Caki2 (cell line): ENCODE measurements at regions not wholly inside any gene's neighbourhood (a gene's known extent, or its start where the extent isn't known, plus 50 kb on each side); places are given as distances from the start of the nearest gene placed in this dataset.
"Not testable (repeated sequence)": the region's sequence is repeated elsewhere in the genome, so short reads cannot be mapped to it uniquely, and the experiment has no call there.

Experiments
- DNase-seq: peaks from one replicate; pipeline ENCODE4 v3.0.0-alpha.2; 2015; ENCODE audit warnings: low read depth
- in situ Hi-C: cut with HindIII; loops from 2 replicates; pipeline ENCODE4 v1.10.0; 2016; ENCODE audit warnings: low sequenced_read_pairs, low pct_unique_long_range_greater_than_20kb, mixed read lengths

- DNase-seq = no peak
- in situ Hi-C loops = no loop called here
Observed at GRCh38 chrX:65971151-65971550, 68.7 kb downstream of the VSIG4 start.

- in situ Hi-C loops = not testable (repeated sequence)
Observed at GRCh38 chrX:65967159-65967558, 72.7 kb downstream of the VSIG4 start.

GRCh38 chrX:65961714-65962113 lies 78.2 kb downstream of the VSIG4 start:
- DNase-seq = no peak
- in situ Hi-C loops = no loop called here

More at GRCh38 chrX:65967159-65967558, 72.7 kb downstream of the VSIG4 start:
- DNase-seq = not testable (repeated sequence)

GRCh38 chrX:65948103-65948502 lies 91.8 kb downstream of the VSIG4 start:
- in situ Hi-C loops = no loop called here
- DNase-seq = no peak

GRCh38 chrX:65941775-65942174 lies 98.1 kb downstream of the VSIG4 start:
- in situ Hi-C loops = no loop called here

GRCh38 chrX:65933085-65933589 lies 106.7 kb downstream of the VSIG4 start:
- in situ Hi-C loops = no loop called here
- no peak for DNase-seq

More at GRCh38 chrX:65941775-65942174, 98.1 kb downstream of the VSIG4 start:
- no peak for DNase-seq

- DNase-seq = peak; percentile 72
- in situ Hi-C loops = no loop called here
Observed at GRCh38 chrX:65932173-65933084, 107.5 kb downstream of the VSIG4 start.

GRCh38 chrX:65928522-65928921 lies 111.4 kb downstream of the VSIG4 start:
- in situ Hi-C loops = no loop called here
- no peak for DNase-seq

GRCh38 chrX:65927386-65927785 lies 112.5 kb downstream of the VSIG4 start:
- in situ Hi-C loops, DNase-seq: not testable (repeated sequence)

- no peak for DNase-seq
- in situ Hi-C loops = no loop called here
Observed at GRCh38 chrX:65926095-65927019, 113.5 kb downstream of the VSIG4 start.

- no peak for DNase-seq
- in situ Hi-C loops = no loop called here
Observed at GRCh38 chrX:65925592-65925991, 114.3 kb downstream of the VSIG4 start.

GRCh38 chrX:65925005-65925404 lies 114.9 kb downstream of the VSIG4 start:
- in situ Hi-C loops = no loop called here
- DNase-seq = no peak

- DNase-seq = no peak
- in situ Hi-C loops = no loop called here
Observed at GRCh38 chrX:65921363-65921762, 118.5 kb downstream of the VSIG4 start.

GRCh38 chrX:65920620-65921019 lies 119.3 kb downstream of the VSIG4 start:
- in situ Hi-C loops = no loop called here

GRCh38 chrX:65910899-65911298 lies 129.0 kb downstream of the VSIG4 start:
- in situ Hi-C loops = no loop called here
- DNase-seq = no peak

More at GRCh38 chrX:65920620-65921019, 119.3 kb downstream of the VSIG4 start:
- no peak for DNase-seq

GRCh38 chrX:65903750-65904149 lies 136.1 kb downstream of the VSIG4 start:
- DNase-seq = no peak
- in situ Hi-C loops = no loop called here

GRCh38 chrX:65902011-65902410 lies 137.9 kb downstream of the VSIG4 start:
- in situ Hi-C loops = no loop called here
- DNase-seq = no peak

- no peak for DNase-seq
- in situ Hi-C loops = no loop called here
Observed at GRCh38 chrX:65900850-65901844, 138.7 kb downstream of the VSIG4 start.
